ENCODE measurements at regions not wholly inside any gene's neighbourhood (a gene's known extent, or its start where the extent isn't known, plus 50 kb on each side); places are given as distances from the start of the nearest gene placed in this dataset.

GRCh38 chrX:150052226-150052625, 113.9 kb upstream of the EOLA2 start:
- TF ChIP-seq TEAD4 (IDR thresholded peaks at IDR 0.05) (no peak), RAD21 (IDR thresholded peaks at IDR 0.05; ENCODE audit: low read depth) (no peak), EP300 (IDR thresholded peaks at IDR 0.05; ENCODE audit: borderline replicate concordance) (no peak), TCF12 (IDR thresholded peaks at IDR 0.05; ENCODE audit: low read depth) (no peak), YY1 (IDR thresholded peaks at IDR 0.05; ENCODE audit: low read depth) (no peak), NFIC (IDR thresholded peaks at IDR 0.05) (no peak), MAX (IDR thresholded peaks at IDR 0.05) (no peak)
- TF ChIP-seq, protein P1, sequence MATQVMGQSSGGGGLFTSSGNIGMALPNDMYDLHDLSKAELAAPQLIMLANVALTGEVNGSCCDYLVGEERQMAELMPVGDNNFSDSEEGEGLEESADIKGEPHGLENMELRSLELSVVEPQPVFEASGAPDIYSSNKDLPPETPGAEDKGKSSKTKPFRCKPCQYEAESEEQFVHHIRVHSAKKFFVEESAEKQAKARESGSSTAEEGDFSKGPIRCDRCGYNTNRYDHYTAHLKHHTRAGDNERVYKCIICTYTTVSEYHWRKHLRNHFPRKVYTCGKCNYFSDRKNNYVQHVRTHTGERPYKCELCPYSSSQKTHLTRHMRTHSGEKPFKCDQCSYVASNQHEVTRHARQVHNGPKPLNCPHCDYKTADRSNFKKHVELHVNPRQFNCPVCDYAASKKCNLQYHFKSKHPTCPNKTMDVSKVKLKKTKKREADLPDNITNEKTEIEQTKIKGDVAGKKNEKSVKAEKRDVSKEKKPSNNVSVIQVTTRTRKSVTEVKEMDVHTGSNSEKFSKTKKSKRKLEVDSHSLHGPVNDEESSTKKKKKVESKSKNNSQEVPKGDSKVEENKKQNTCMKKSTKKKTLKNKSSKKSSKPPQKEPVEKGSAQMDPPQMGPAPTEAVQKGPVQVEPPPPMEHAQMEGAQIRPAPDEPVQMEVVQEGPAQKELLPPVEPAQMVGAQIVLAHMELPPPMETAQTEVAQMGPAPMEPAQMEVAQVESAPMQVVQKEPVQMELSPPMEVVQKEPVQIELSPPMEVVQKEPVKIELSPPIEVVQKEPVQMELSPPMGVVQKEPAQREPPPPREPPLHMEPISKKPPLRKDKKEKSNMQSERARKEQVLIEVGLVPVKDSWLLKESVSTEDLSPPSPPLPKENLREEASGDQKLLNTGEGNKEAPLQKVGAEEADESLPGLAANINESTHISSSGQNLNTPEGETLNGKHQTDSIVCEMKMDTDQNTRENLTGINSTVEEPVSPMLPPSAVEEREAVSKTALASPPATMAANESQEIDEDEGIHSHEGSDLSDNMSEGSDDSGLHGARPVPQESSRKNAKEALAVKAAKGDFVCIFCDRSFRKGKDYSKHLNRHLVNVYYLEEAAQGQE (IDR thresholded peaks at IDR 0.05; ENCODE audit: low read depth): no peak

DNA sequence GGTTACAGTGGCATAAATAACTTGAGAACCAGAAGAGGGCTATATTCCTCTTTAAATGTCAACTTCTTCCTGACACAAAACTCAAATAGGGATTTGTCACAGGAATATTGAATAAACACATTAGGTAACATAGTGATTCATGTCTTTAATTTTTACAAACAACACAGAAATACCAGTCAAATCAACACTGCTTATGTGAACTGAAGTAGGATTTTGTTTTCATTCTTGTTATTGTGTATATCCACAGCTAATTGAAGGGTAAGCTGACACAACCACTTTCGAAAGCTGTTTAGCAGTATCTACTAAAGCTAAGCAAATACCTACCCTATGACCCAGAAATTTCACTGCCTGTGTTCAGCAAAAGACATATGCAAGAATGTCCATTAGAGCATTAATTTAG, 120.4 kb upstream of the EOLA2 start:
- TF ChIP-seq, protein P2, sequence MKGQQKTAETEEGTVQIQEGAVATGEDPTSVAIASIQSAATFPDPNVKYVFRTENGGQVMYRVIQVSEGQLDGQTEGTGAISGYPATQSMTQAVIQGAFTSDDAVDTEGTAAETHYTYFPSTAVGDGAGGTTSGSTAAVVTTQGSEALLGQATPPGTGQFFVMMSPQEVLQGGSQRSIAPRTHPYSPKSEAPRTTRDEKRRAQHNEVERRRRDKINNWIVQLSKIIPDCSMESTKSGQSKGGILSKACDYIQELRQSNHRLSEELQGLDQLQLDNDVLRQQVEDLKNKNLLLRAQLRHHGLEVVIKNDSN (IDR thresholded peaks at IDR 0.05): no peak
- TF ChIP-seq YY1 (IDR thresholded peaks at IDR 0.05; ENCODE audit: low read depth) (no peak), TEAD4 (IDR thresholded peaks at IDR 0.05) (no peak), TAF1 (IDR thresholded peaks at IDR 0.05; ENCODE audit: low read depth) (no peak), EP300 (IDR thresholded peaks at IDR 0.05; ENCODE audit: borderline replicate concordance) (no peak), ZBTB7A (IDR thresholded peaks at IDR 0.05; ENCODE audit: low read depth) (no peak), NFIC (IDR thresholded peaks at IDR 0.05) (no peak), CEBPB (IDR thresholded peaks at IDR 0.05) (no peak), CREB1 (IDR thresholded peaks at IDR 0.05; ENCODE audit: low read depth) (no peak), RAD21 (IDR thresholded peaks at IDR 0.05; ENCODE audit: low read depth) (no peak), EGR1 (IDR thresholded peaks at IDR 0.05) (no peak), MAX (IDR thresholded peaks at IDR 0.05) (no peak), TCF12 (IDR thresholded peaks at IDR 0.05; ENCODE audit: low read depth) (no peak), FOXM1 (IDR thresholded peaks at IDR 0.05; ENCODE audit: borderline replicate concordance, low read depth) (no peak)
- TF ChIP-seq, protein P1 (IDR thresholded peaks at IDR 0.05; ENCODE audit: low read depth): no peak

DNA sequence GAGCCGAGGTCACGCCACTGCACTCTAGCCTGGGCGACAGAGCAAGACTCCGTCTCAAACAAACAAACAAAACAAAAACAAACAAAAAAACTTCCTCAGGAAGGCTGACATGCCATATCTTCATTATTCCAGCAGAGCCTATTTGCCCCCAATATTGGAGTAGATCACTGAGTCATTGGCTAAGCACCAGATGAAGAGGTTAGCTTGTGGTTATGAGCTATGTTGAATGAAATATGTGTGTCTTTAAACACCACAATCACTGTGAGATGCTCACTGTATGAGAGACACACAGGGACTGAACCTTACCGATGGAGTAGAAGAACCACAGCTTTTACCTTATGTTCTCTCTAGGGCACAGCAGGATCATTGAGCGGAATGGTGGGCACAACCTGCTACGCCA, 122.1 kb upstream of the EOLA2 start:
- TF ChIP-seq, protein P2 (IDR thresholded peaks at IDR 0.05): no peak
- TF ChIP-seq MAX (IDR thresholded peaks at IDR 0.05) (no peak), TAF1 (IDR thresholded peaks at IDR 0.05; ENCODE audit: low read depth) (no peak), CEBPB (IDR thresholded peaks at IDR 0.05) (no peak), CREB1 (IDR thresholded peaks at IDR 0.05; ENCODE audit: low read depth) (no peak), EP300 (IDR thresholded peaks at IDR 0.05; ENCODE audit: borderline replicate concordance) (no peak), YY1 (IDR thresholded peaks at IDR 0.05; ENCODE audit: low read depth) (no peak), ZBTB7A (IDR thresholded peaks at IDR 0.05; ENCODE audit: low read depth) (no peak), TCF12 (IDR thresholded peaks at IDR 0.05; ENCODE audit: low read depth) (no peak), RAD21 (IDR thresholded peaks at IDR 0.05; ENCODE audit: low read depth) (no peak), EGR1 (IDR thresholded peaks at IDR 0.05) (no peak), NFIC (IDR thresholded peaks at IDR 0.05) (no peak), FOXM1 (IDR thresholded peaks at IDR 0.05; ENCODE audit: borderline replicate concordance, low read depth) (no peak), TEAD4 (IDR thresholded peaks at IDR 0.05) (no peak)
- TF ChIP-seq, protein P1 (IDR thresholded peaks at IDR 0.05; ENCODE audit: low read depth): no peak

DNA sequence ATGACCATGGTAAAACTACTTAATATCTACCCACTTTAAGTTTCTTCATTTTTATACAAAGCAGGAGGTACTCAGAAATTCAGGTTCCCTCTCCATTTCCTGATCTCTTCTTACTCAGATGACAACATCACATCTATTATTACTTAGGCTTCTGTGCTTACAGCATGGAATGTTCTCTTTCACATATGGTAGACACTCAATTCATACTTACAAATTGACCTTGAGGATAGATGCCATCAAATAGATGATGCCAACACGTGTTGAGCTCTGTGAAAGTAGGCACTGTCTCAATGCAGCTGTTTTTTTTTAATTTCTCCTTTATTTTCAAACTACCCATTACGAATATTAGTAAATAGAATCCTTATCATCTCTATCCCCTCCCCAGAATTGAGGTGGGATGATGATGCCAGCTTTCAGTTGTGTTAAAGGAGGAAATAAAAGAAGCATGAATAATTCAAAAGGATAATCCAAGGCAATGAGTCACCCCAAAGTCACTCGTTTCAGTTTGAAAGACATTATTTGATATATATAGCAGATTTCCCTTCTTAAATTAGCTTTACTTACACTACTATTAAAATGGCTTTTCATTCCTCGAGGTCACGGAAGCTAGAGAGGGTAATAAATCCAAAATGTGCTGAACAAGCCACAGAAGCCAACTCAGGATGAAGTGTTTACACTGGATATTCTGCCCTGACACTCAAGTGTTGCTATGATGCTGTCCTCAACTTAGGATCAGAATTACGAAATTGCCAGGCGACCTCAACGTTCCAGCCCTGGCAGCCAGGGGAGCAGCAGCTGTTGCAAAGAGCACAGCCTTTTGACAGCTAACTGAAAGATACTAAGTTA, 124.2 kb upstream of the EOLA2 start:
- TF ChIP-seq, protein P1 (IDR thresholded peaks at IDR 0.05; ENCODE audit: low read depth): no peak
- TF ChIP-seq EGR1 (IDR thresholded peaks at IDR 0.05): no peak
- TF ChIP-seq, protein P2 (IDR thresholded peaks at IDR 0.05): no peak
- TF ChIP-seq CEBPB (IDR thresholded peaks at IDR 0.05): no peak
- TF ChIP-seq YY1 (IDR thresholded peaks at IDR 0.05; ENCODE audit: low read depth): no peak

Data from Ishikawa (cell line).